ENCODE measurements at regions not wholly inside any gene's neighbourhood (a gene's known extent, or its start where the extent isn't known, plus 50 kb on each side); places are given as distances from the start of the nearest gene placed in this dataset.

- no peak for TF ChIP-seq ZNF274 (IDR thresholded peaks at IDR 0.05; ENCODE audit: low read depth, low read length)
- TF ChIP-seq YY1 (IDR thresholded peaks at IDR 0.05; ENCODE audit: insufficient read depth, insufficient read length), result no peak
- no peak for TF ChIP-seq SUZ12 (IDR thresholded peaks at IDR 0.05; ENCODE audit: extremely low read depth, insufficient read depth, insufficient read length)
These were observed 1091.2 kb upstream of the PIK3C3 start for GRCh38 chr18:40863801-40864200.

Measured in NT2/D1 (cell line).